ENCODE measurements at regions not wholly inside any gene's neighbourhood (a gene's known extent, or its start where the extent isn't known, plus 50 kb on each side); places are given as distances from the start of the nearest gene placed in this dataset.

DNA sequence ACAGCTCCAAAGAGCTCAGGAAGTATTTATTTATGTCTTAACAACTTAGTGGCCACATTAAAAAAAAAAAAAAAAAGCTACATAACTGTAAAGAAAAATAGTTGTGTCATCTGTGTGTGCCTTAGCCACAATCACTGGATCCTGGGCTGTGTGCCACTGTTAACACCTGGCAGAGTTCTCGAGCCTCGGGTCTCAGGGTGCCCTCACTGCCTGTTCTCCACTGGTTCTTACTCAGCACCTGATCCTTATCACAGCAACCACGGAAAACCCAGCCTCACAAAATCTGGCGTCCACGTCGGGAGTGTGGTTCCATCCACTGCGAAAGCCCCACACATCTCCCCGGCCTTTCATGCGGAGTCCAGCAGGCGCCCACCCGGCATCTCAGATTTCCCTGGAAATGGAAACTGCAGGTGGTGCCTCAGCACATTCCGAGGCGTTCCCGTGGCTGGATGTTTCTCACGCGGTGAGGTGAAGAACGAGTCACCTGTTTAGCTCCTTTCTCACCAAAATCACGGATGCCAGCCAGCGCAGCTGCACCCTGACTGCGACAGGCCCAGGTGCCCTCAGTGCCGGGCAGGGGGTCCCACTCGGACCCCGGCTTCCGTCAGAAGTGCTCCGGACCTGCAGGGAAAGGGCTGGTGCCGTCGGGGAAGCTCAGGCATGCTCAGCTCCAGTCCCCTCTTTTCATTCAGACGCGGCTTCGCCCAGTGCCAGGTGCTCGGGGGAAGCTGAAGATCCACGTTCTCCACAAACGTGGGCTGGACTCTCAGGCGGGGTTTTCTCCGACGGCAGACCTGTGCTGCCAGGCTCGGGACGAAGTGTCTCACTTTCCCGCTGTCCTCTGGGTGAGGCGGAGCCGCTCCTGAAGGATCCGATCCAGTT lies 198.7 kb upstream of the SALL3 start:
- TF ChIP-seq, protein P1, sequence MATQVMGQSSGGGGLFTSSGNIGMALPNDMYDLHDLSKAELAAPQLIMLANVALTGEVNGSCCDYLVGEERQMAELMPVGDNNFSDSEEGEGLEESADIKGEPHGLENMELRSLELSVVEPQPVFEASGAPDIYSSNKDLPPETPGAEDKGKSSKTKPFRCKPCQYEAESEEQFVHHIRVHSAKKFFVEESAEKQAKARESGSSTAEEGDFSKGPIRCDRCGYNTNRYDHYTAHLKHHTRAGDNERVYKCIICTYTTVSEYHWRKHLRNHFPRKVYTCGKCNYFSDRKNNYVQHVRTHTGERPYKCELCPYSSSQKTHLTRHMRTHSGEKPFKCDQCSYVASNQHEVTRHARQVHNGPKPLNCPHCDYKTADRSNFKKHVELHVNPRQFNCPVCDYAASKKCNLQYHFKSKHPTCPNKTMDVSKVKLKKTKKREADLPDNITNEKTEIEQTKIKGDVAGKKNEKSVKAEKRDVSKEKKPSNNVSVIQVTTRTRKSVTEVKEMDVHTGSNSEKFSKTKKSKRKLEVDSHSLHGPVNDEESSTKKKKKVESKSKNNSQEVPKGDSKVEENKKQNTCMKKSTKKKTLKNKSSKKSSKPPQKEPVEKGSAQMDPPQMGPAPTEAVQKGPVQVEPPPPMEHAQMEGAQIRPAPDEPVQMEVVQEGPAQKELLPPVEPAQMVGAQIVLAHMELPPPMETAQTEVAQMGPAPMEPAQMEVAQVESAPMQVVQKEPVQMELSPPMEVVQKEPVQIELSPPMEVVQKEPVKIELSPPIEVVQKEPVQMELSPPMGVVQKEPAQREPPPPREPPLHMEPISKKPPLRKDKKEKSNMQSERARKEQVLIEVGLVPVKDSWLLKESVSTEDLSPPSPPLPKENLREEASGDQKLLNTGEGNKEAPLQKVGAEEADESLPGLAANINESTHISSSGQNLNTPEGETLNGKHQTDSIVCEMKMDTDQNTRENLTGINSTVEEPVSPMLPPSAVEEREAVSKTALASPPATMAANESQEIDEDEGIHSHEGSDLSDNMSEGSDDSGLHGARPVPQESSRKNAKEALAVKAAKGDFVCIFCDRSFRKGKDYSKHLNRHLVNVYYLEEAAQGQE (IDR thresholded peaks at IDR 0.05; ENCODE audit: borderline replicate concordance) = no peak
- TF ChIP-seq RAD21 (conservative IDR thresholded peaks at IDR 0.05) = no peak
